ENCODE measurements at regions not wholly inside any gene's neighbourhood (a gene's known extent, or its start where the extent isn't known, plus 50 kb on each side); places are given as distances from the start of the nearest gene placed in this dataset.

DNA sequence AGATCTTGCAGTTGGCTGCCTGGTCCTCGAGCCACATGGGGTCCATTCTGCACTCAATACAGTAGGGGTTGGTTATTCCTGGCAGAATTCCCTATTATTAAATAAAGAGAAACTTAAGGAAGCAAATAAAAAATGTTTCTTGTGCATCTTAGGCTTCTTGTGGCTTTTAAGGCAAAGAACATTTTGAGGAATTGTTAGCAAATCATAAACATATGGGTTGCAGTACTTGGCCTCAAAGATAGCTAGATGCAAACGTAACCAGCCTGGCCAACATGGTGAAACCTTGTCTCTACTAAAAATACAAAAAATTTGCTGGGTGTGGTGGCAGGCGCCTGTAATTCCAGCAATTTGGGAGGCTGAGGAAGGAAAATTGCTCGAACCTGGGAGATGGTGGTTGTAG lies 50.8 kb upstream of the KCNA5 start:
- H3K27me3 Mint-ChIP-seq (ENCODE audit: low read depth) = no peaks in the 10 kb centered on the region; the same call in 1 of the 2 replicates
- CTCF ChIA-PET = interaction anchor here (0.6 to 6.5 kb wide), 4 partner anchors 14 to 138 kb away, joined by 3 to 39 read pairs (median 8); no protein-coding TSS in a partner anchor

More for the DNA sequence above, 50.8 kb upstream of the KCNA5 start:
- DNase-seq (ENCODE audit: low spot score) = no peak
- no peaks in the 10 kb centered on the region for H3K9me3 Mint-ChIP-seq
- H3K36me3 Mint-ChIP-seq = no peaks in the 10 kb centered on the region
- TF ChIP-seq ZNF671 (CRISPR knock-in tag; IDR thresholded peaks at IDR 0.05) = no peak
- TF ChIP-seq JAZF1 (CRISPR knock-in tag; IDR thresholded peaks at IDR 0.05) = no peak
- no peak for TF ChIP-seq NFATC4 (CRISPR knock-in tag; IDR thresholded peaks at IDR 0.05)
- no peak for TF ChIP-seq GTF2I (CRISPR knock-in tag; conservative IDR thresholded peaks at IDR 0.05)
- no peak for TF ChIP-seq RELA (CRISPR knock-in tag; IDR thresholded peaks at IDR 0.05; ENCODE audit: borderline replicate concordance)
- TF ChIP-seq TCF7 (CRISPR knock-in tag; IDR thresholded peaks at IDR 0.05; ENCODE audit: low read depth) = no peak
- TF ChIP-seq, protein P1, sequence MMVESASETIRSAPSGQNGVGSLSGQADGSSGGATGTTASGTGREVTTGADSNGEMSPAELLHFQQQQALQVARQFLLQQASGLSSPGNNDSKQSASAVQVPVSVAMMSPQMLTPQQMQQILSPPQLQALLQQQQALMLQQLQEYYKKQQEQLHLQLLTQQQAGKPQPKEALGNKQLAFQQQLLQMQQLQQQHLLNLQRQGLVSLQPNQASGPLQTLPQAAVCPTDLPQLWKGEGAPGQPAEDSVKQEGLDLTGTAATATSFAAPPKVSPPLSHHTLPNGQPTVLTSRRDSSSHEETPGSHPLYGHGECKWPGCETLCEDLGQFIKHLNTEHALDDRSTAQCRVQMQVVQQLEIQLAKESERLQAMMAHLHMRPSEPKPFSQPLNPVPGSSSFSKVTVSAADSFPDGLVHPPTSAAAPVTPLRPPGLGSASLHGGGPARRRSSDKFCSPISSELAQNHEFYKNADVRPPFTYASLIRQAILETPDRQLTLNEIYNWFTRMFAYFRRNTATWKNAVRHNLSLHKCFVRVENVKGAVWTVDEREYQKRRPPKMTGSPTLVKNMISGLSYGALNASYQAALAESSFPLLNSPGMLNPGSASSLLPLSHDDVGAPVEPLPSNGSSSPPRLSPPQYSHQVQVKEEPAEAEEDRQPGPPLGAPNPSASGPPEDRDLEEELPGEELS (CRISPR knock-in tag; IDR thresholded peaks at IDR 0.05) = no peak
- no peak for TF ChIP-seq MYBL2 (CRISPR knock-in tag; IDR thresholded peaks at IDR 0.05)
- TF ChIP-seq, protein P2, sequence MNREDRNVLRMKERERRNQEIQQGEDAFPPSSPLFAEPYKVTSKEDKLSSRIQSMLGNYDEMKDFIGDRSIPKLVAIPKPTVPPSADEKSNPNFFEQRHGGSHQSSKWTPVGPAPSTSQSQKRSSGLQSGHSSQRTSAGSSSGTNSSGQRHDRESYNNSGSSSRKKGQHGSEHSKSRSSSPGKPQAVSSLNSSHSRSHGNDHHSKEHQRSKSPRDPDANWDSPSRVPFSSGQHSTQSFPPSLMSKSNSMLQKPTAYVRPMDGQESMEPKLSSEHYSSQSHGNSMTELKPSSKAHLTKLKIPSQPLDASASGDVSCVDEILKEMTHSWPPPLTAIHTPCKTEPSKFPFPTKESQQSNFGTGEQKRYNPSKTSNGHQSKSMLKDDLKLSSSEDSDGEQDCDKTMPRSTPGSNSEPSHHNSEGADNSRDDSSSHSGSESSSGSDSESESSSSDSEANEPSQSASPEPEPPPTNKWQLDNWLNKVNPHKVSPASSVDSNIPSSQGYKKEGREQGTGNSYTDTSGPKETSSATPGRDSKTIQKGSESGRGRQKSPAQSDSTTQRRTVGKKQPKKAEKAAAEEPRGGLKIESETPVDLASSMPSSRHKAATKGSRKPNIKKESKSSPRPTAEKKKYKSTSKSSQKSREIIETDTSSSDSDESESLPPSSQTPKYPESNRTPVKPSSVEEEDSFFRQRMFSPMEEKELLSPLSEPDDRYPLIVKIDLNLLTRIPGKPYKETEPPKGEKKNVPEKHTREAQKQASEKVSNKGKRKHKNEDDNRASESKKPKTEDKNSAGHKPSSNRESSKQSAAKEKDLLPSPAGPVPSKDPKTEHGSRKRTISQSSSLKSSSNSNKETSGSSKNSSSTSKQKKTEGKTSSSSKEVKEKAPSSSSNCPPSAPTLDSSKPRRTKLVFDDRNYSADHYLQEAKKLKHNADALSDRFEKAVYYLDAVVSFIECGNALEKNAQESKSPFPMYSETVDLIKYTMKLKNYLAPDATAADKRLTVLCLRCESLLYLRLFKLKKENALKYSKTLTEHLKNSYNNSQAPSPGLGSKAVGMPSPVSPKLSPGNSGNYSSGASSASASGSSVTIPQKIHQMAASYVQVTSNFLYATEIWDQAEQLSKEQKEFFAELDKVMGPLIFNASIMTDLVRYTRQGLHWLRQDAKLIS (CRISPR knock-in tag; IDR thresholded peaks at IDR 0.05; ENCODE audit: borderline replicate concordance) = no peak
- no peak for TF ChIP-seq AR (CRISPR knock-in tag; IDR thresholded peaks at IDR 0.05)
- TF ChIP-seq, protein P3, sequence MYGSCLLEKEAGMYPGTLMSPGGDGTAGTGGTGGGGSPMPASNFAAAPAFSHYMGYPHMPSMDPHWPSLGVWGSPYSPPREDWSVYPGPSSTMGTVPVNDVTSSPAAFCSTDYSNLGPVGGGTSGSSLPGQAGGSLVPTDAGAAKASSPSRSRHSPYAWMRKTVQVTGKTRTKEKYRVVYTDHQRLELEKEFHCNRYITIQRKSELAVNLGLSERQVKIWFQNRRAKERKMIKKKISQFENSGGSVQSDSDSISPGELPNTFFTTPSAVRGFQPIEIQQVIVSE (CRISPR knock-in tag; IDR thresholded peaks at IDR 0.05; ENCODE audit: borderline replicate concordance) = no peak
- TF ChIP-seq MXD4 (CRISPR knock-in tag; IDR thresholded peaks at IDR 0.05; ENCODE audit: borderline replicate concordance) = no peak
- TF ChIP-seq ATF1 (CRISPR knock-in tag; IDR thresholded peaks at IDR 0.05) = no peak
- TF ChIP-seq STAT6 (CRISPR knock-in tag; conservative IDR thresholded peaks at IDR 0.05; ENCODE audit: low read depth) = no peak
- TF ChIP-seq PREB (CRISPR knock-in tag; IDR thresholded peaks at IDR 0.05; ENCODE audit: borderline replicate concordance) = no peak
- TF ChIP-seq ELF4 (CRISPR knock-in tag; IDR thresholded peaks at IDR 0.05; ENCODE audit: low read depth) = no peak
- no peak for ATAC-seq
- H3K27ac Mint-ChIP-seq = no peak overlapping the region
- POLR2A ChIA-PET = no interaction called here
- no peak overlapping the region for H3K4me3 Mint-ChIP-seq
- peaks cover 20% of the 10 kb centered on the region for H3K4me1 Mint-ChIP-seq
